Putamen (tissue), 1 donor: ENCODE measurements at regions not wholly inside any gene's neighbourhood (a gene's known extent, or its start where the extent isn't known, plus 50 kb on each side); places are given as distances from the start of the nearest gene placed in this dataset.
"Not testable (repeated sequence)": the region's sequence is repeated elsewhere in the genome, so short reads cannot be mapped to it uniquely, and the experiment has no call there.

ENCODE experiments used
- DNase-seq: peaks from one replicate; pipeline ENCODE4 v3.0.0-alpha.2; 2016; ENCODE audit warnings: low spot score

DNA sequence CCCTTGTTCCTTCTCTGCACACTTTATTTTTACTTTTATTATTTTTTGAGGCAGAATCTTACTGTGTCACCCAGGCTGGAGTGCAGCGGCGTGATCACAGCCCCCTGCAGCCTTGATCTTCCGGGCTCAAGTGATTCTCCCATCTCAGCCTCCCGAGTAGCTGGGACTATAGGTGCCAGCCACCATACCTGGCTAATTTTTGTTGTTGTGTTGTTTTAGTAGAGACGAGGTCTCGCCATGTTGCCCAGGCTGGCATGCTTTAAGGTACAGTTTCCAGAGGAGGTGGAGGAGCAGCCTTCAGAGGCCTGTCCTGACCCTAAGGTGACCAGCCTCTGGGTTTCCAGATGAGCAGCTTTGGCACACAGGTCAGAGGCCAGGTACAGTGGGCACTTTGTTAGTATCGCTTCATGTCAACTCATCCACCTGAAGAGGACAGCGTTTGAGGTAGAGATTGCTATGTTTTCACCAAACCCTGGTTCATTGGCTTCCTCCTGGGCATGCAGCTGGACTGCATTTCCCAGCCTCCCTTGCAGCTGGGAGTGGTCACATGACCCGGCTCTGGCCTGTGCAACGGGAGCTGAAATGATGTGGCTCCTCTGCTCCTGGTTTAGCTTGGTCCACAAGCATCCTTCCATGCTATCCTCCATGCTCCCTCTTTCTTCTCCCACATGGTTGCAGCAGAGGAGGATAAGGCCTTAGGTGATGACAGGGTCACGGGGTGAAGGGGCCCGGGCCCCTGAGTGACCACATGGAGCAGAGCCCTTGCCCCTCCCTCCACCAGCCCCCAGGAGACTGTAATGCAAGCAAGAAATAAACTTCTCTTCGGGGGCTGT is 139.3 kb upstream of the IER5L start:
- DNase-seq: no peak

GRCh38 chr9:129316281-129317030 is 138.4 kb upstream of the IER5L start:
- DNase-seq: no peak

DNA sequence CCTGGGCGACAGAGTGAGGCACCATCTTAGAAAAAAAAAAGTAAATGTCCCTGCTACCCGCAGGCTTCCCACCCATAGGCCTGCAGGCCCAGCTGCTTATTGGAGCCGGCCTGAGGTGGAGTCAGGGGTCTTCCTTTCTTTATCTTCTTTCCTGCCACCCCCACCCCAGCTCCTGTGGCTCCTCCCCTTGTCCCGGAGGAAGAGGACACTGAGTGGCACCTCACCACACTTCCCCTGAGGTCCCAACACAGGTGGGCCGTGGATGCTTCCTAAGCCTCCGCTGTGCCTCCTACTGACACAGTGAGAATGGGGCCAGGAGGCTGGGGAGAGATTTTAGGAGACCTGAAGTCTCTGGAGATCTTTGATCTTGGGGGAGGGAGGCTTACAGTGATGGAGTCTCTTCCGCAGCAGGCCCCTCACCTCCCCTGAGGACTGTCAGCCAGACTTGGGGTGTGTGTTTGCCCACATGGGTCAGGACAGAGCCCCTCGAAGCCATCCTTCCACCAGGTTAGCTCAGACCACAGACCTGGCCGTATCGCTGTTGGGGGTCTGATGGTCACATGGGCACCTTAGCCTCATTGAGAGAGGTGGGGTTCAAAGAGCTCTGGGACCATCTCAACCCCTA is 135.4 kb upstream of the IER5L start:
- no peak for DNase-seq

GRCh38 chr9:129312251-129313122 is 134.4 kb upstream of the IER5L start:
- DNase-seq: no peak

DNA sequence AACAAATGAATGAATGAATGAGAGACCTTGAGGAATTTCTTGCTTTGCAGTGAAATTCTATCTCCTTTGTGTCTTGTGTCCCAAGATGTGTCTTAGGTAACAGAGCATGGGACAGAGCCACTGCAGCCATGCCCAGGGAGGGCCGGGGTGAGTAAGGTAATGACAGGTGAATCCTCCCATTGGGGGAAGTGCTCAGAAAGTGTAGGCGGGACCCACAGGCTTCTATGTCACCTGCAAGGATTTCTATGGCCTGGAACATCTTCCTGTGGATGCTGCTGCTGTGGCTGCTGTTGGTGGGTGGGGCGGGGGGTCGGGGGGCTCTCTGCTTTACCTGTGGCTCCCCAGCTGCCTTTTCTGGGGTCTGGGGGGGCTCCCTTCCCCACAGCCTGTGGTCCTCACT is 133.6 kb upstream of the IER5L start:
- DNase-seq: no peak

DNA sequence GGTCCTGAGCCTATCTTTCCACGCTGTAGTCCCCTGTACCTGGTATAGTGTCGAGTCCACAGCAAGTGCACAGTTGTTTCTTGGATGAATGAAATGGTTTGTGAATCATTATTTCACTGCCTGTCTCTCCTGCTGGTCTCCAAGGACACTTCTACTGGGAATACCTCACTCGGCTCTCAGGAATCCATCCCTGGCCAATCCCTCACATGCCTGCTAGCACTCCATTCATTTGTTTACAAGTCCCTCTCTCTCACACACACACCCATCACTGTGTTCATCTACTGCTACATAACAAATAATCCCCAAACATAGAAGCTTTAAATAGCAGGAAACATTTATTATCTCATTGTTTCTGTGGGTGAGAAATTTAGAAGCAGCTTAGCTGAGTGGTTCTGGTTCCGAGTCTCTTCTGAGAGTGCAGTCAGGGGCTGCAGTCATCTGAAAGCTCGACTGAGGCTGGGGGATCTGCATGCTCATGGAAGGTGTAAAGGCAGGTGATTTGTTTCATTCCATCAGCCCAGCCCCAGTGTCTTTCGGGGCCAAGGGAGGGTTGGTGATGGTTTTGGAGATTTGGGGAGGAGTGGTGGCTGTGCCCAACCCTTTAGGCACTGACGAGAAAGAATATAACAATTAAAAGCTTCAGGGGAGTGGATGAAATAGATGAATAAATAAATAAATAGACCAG is 132.7 kb upstream of the IER5L start:
- DNase-seq: no peak

DNA sequence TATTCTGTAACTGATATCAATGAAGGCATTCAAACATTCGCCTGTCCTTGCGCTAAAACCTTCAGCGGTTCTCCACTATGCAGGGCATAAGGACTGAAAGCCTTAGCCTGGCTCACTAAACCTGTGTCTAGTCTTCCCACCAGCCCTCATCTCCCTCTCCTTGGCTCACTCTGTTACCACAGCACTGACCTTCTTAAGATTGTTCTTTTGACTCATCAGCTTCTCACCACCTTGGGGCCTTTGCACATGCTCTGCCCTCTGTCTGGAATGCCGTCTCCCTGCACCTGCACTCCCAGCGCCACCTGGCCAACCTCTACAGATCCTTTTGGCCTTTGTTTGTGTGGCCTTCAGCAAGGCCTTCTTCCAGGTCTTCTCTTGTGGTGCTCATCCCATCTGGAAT is 131.8 kb upstream of the IER5L start:
- DNase-seq: no peak

DNA sequence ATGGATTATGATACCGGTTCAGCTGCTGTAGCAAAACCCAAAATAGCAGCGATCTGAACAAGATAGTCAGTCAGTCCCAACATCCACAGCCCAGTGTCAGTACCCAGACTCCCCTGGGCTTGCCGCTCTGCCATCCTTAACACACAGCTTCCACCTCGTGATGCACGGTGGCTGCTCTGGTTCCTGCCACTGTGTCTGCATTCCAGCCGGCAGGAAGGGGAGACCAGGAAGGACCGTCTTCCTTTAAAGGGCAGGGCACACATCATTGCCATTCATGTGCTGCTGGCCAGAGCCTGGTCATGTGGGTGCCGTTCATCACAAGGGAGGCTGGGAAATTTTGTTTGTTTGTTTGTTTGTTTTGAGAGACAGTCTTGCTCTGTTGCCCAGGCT is 131.0 kb upstream of the IER5L start:
- DNase-seq: no peak

- no peak for DNase-seq
Measured at GRCh38 chr9:129307227-129307970, 129.3 kb upstream of the IER5L start.

DNA sequence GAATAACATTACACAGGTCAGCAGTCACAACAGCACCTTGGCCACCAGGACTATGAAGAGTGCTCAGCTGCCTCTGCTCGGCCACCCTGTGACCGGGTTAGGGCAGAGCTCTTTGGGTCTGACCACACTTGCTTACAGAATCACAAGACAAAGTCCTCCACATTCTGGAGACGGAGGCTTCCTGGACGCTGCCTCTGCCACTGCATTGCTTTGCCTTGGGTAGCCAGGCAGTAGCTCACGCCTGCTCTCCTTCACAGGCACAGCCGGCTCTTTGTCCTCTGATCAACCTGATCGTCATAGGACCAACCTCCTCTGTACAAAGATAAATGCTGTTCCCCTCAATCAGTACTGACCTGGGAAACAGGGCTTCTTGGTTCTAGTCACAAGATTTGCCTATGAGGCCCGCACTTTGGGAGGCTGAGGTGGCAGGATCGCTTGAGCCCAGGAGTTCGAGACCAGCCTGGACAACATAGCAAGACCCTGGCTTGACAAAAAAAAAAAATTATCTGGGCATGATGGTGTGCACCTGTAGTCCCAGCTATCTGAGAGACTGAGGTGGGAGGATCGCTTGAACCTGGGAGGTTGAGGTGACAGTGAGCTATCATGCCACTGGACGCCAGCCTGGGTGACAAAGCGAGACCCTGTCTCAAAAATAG is 128.4 kb upstream of the IER5L start:
- no peak for DNase-seq

DNA sequence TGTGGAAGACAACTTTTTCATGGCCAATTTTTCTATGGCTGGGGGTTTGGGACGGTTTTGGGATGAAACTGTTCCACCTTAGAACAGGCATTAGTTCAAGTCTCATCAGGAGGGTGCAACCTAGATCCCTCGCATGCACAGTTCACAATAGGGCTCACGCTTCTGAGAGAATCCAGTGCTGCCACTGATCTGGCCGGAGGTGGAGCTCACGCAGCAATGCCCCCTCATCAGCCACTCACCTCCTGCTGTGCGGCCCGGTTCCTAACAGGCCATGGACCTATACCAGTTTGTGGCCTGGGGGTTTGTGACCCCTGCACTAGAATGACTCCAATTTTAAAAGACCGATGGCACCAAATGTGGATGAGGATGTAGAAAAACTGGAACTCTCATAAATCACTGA is 127.2 kb upstream of the IER5L start:
- no peak for DNase-seq

DNA sequence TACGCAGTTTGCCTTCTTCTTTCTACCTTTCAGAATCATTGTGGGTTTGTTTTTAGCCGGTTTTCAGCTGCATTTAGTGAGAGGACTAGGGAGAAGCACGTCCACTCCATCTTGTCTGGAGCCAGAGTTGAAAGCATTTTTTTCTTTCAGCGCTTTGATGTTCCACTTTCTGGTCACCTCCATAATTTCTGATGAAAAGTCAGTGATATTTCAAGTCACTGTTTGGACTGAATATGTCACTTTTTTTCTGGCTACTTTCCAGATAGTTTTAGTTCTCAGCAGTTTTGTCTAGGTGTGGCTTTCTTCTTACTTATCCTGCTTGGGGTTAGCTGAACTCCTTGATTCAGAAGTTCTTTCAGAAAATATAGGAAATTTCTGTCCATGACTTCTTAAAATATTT is 123.9 kb upstream of the IER5L start:
- no peak for DNase-seq

DNA sequence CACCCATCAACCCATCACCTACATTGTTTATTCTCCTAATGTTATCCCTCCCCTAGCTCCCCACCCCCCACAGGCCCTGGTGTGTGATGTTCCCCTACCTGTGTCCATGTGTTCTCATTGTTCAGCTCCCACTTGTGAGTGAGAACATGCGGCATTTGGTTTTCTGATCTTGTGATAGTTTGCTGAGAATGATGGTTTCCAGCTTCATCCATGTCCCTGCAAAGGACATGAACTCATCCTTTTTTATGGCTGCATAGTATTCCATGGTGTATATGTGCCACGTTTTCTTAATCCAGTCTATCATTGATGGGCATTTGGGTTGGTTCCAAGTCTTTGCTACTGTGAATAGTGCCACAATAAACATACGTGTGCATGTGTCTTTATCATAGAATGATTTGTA is 118.1 kb upstream of the IER5L start:
- DNase-seq: not testable (repeated sequence)

DNA sequence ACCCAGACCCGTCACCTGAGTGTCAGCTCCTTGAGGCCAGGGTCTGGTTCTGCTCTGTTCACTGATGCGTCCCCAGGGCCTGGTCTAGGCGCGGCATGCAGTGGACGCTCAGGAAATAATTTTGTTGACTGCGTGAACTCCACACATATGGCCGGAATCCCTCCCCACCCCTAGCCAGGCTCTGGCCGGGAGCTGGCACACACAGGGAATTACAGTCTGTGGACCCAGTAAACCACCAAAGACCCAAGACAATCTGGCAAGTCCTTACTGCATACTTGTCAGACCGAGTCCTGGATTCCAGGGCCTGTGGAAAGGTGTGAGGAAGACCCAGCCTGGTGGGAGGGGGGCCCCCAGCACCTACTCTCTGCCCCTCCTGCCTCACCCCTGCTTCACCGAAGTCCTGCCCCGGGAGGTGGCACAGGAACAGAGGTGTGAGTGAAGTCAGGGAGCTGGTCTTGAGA is 113.0 kb upstream of the IER5L start:
- no peak for DNase-seq

DNA sequence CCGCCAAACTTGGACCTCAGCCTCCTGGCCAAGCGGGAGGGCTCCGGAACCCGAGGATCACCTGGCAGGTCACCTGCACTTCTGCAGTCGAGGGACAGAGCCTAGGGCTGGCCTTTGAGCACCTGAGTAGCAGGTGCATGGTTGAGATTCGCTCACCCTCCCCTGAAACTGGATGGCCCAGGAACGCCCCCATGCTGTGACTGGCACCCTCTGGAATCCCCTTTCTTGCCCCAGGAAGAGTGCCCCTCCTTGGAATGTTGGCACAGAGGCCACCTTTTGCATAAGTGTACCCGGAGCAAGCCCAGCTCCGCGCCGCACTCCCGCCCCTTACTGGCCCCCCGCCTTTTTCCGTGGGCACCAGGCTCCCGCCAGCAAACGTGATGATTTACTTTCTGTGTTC is 112.5 kb upstream of the IER5L start:
- DNase-seq: no peak

GRCh38 chr9:129289883-129290282 is 111.8 kb upstream of the IER5L start:
- no peak for DNase-seq

- DNase-seq: no peak
Measured at GRCh38 chr9:129289131-129289731, 111.2 kb upstream of the IER5L start.

- DNase-seq: no peak
Measured at GRCh38 chr9:129287619-129288305, 109.7 kb upstream of the IER5L start.
